ENCODE measurements at regions not wholly inside any gene's neighbourhood (a gene's known extent, or its start where the extent isn't known, plus 50 kb on each side); places are given as distances from the start of the nearest gene placed in this dataset.

DNA sequence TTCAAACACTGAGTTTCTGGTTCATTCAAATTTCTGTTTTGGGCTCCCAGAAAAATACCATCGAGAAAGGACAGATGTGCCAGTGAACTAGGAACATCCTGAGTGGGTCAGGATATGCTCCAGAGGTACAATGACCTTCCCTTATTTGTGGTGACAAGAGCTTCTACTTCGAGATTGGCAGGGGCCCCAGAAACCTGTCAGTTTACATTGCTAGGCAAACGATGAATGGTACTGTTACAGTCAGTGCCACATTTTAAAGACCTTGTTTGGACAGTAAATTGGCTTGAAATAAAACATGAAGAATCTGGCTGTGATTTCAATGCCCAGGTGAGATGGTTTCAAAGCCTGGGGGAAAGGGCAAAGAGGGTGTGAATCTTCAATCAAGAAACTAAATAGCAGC lies 454.5 kb upstream of the ID4 start:
- TF ChIP-seq, protein P1, sequence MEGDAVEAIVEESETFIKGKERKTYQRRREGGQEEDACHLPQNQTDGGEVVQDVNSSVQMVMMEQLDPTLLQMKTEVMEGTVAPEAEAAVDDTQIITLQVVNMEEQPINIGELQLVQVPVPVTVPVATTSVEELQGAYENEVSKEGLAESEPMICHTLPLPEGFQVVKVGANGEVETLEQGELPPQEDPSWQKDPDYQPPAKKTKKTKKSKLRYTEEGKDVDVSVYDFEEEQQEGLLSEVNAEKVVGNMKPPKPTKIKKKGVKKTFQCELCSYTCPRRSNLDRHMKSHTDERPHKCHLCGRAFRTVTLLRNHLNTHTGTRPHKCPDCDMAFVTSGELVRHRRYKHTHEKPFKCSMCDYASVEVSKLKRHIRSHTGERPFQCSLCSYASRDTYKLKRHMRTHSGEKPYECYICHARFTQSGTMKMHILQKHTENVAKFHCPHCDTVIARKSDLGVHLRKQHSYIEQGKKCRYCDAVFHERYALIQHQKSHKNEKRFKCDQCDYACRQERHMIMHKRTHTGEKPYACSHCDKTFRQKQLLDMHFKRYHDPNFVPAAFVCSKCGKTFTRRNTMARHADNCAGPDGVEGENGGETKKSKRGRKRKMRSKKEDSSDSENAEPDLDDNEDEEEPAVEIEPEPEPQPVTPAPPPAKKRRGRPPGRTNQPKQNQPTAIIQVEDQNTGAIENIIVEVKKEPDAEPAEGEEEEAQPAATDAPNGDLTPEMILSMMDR (IDR thresholded peaks at IDR 0.05), result no peak
- TF ChIP-seq POLR2A (IDR thresholded peaks at IDR 0.05) (no peak), POLR2AphosphoS5 (IDR thresholded peaks at IDR 0.05) (no peak), EP300 (IDR thresholded peaks at IDR 0.05) (no peak)

All from sigmoid colon (tissue), 4 donors.